HL-60 (cell line): ENCODE measurements at regions not wholly inside any gene's neighbourhood (a gene's known extent, or its start where the extent isn't known, plus 50 kb on each side); places are given as distances from the start of the nearest gene placed in this dataset.

ENCODE experiments used
- DNase-seq, 2 experiments: peaks; one replicate each; pipeline ENCODE4 v3.0.0-alpha.2; 2010 to 2020; ENCODE audit warnings: low read depth in 1 of 2, low spot score in 1 of 2
- H3K27ac ChIP-seq: fragments of 250-450 bp; sonication (Bioruptor Pico); replicated peaks from 2 replicates; pipeline ENCODE4 v1.5.1; 2020; ENCODE audit warnings: mild to moderate bottlenecking, moderate library complexity
- H3K27me3 ChIP-seq: fragments of 250-450 bp; sonication (Bioruptor Pico); 2 replicates; pipeline ENCODE4 v1.5.1; 2021; ENCODE audit warnings: mild to moderate bottlenecking, moderate library complexity; ENCODE audit not compliant: insufficient read depth, poor library complexity, severe bottlenecking
- H3K4me3 ChIP-seq: replicated peaks from 2 replicates; pipeline ENCODE4 v1.5.1; 2011; ENCODE audit warnings: mild to moderate bottlenecking, control low read depth, low read length; ENCODE audit not compliant: insufficient read depth
- GABPA ChIP-seq: IDR thresholded peaks from 2 replicates; pipeline ENCODE4 v1.6.1; 2012; ENCODE audit warnings: low read depth
- POLR2AphosphoS5 ChIP-seq: IDR thresholded peaks from 2 replicates; pipeline ENCODE4 v1.6.1; 2012; ENCODE audit warnings: low read depth
- SPI1 ChIP-seq: IDR thresholded peaks from 2 replicates; pipeline ENCODE4 v1.6.1; 2012; ENCODE audit warnings: low read depth, mild to moderate bottlenecking, borderline replicate concordance
- TF ChIP-seq, protein P1 (sequence below): IDR thresholded peaks from 2 replicates; pipeline ENCODE4 v1.6.1; 2012; ENCODE audit warnings: low read depth; ENCODE audit not compliant: insufficient replicate concordance
- TF ChIP-seq, protein P2 (sequence below): IDR thresholded peaks from one replicate; pipeline ENCODE4 v1.5.1; 2011; ENCODE audit warnings: low read length, control low read depth, inconsistent platforms; ENCODE audit not compliant: insufficient read depth

DNA sequence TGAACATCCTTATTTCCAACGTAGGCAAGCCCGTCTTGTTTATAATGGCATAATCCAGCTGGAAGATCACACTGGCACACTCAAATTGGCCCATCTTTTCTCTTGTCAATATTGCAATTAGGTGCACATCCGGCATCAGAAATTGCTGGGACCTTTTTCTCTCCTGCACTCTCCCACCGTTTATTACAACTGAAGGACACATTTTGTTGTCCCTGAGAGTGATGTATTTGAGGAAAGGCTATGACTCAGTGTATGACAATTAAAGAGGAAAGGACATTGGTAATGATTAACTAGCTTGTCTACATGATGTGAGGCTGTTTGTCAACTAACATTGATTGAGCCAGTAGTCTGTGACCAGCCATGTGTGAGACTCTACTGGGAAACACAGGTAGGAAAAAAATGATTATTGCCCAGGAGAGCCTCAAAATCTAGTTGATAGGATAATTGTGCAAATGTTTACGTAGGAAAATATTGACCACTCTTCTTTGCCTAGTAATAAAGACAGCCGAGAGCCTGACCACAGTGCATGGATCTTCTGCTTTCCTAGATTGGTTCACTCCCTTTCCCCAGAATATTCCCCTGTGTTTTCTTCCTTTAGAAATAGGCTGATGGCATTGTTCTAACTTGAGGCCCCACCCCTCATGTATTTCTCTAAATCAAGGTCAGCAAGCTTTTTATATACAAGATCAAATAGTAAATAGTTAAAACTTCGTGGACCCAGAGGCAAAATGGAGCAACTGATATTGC is 230.0 kb upstream of the BTBD3 start:
- no peak for TF ChIP-seq SPI1
- TF ChIP-seq, protein P1, sequence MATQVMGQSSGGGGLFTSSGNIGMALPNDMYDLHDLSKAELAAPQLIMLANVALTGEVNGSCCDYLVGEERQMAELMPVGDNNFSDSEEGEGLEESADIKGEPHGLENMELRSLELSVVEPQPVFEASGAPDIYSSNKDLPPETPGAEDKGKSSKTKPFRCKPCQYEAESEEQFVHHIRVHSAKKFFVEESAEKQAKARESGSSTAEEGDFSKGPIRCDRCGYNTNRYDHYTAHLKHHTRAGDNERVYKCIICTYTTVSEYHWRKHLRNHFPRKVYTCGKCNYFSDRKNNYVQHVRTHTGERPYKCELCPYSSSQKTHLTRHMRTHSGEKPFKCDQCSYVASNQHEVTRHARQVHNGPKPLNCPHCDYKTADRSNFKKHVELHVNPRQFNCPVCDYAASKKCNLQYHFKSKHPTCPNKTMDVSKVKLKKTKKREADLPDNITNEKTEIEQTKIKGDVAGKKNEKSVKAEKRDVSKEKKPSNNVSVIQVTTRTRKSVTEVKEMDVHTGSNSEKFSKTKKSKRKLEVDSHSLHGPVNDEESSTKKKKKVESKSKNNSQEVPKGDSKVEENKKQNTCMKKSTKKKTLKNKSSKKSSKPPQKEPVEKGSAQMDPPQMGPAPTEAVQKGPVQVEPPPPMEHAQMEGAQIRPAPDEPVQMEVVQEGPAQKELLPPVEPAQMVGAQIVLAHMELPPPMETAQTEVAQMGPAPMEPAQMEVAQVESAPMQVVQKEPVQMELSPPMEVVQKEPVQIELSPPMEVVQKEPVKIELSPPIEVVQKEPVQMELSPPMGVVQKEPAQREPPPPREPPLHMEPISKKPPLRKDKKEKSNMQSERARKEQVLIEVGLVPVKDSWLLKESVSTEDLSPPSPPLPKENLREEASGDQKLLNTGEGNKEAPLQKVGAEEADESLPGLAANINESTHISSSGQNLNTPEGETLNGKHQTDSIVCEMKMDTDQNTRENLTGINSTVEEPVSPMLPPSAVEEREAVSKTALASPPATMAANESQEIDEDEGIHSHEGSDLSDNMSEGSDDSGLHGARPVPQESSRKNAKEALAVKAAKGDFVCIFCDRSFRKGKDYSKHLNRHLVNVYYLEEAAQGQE = no peak
- no peak for TF ChIP-seq GABPA
- TF ChIP-seq, protein P2, sequence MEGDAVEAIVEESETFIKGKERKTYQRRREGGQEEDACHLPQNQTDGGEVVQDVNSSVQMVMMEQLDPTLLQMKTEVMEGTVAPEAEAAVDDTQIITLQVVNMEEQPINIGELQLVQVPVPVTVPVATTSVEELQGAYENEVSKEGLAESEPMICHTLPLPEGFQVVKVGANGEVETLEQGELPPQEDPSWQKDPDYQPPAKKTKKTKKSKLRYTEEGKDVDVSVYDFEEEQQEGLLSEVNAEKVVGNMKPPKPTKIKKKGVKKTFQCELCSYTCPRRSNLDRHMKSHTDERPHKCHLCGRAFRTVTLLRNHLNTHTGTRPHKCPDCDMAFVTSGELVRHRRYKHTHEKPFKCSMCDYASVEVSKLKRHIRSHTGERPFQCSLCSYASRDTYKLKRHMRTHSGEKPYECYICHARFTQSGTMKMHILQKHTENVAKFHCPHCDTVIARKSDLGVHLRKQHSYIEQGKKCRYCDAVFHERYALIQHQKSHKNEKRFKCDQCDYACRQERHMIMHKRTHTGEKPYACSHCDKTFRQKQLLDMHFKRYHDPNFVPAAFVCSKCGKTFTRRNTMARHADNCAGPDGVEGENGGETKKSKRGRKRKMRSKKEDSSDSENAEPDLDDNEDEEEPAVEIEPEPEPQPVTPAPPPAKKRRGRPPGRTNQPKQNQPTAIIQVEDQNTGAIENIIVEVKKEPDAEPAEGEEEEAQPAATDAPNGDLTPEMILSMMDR = no peak
- no peak for TF ChIP-seq POLR2AphosphoS5
- no peak overlapping the region for H3K4me3 ChIP-seq
- H3K27ac ChIP-seq = no peak overlapping the region
- no peak for DNase-seq
- H3K27me3 ChIP-seq = peaks cover 5% of the 10 kb centered on the region

DNA sequence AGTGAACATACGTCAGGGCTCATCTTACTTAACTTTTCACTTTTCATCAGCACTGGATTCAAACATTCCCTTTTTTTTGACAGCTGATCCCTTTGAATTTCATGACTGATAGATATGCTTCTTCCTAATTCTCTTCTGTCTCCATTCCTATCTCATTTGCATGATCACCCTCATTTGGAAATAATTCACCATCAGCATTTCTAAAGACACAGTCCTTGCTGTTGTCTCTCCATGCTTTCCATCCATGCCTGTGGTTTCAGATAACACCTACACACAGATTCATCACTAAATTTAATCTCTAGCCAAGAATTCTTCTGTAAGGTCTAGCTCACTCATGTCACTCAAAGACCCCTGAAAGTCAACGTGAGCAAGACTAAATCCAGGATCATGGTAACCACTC is 228.4 kb upstream of the BTBD3 start:
- H3K4me3 ChIP-seq = no peak overlapping the region
- TF ChIP-seq, protein P1 = no peak
- no peak for TF ChIP-seq GABPA
- TF ChIP-seq POLR2AphosphoS5 = no peak
- TF ChIP-seq, protein P2 = no peak
- no peak for TF ChIP-seq SPI1
- no peak for DNase-seq
- H3K27me3 ChIP-seq = peaks cover 5% of the 10 kb centered on the region
- no peak overlapping the region for H3K27ac ChIP-seq

DNA sequence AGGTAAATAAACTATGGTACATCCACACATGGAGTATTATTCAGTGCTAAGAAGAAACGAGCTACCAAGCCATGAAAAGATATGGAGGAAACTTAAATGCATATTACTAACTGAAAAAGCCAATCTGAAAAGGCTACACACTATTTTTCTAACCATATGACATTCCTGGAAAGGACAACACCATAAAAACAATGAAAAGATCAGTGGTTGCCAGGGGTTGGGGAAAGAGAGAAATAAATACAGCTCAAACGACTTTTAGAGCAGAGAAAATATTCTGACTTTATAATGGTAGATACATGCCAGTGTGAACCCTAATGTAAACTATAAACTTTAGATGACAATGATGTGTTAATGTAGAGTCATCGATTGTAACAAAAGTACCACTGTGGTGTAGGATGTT is 225.9 kb upstream of the BTBD3 start:
- peaks cover 2% of the 10 kb centered on the region for H3K27me3 ChIP-seq

More for the DNA sequence above, 225.9 kb upstream of the BTBD3 start:
- DNase-seq = no peak
- Histone ChIP-seq H3K27ac (no peak overlapping the region), H3K4me3 (no peak overlapping the region)
- TF ChIP-seq SPI1 (no peak), POLR2AphosphoS5 (no peak), GABPA (no peak)
- TF ChIP-seq, protein P2 = no peak
- TF ChIP-seq, protein P1 = no peak
